HUDEP-2 (cell line): ENCODE measurements at regions not wholly inside any gene's neighbourhood (a gene's known extent, or its start where the extent isn't known, plus 50 kb on each side); places are given as distances from the start of the nearest gene placed in this dataset.
"Not testable (repeated sequence)": the region's sequence is repeated elsewhere in the genome, so short reads cannot be mapped to it uniquely, and the experiment has no call there.

ENCODE experiments used
- DNase-seq, 76 experiments: peaks; one replicate each; lab custom pipeline; 2025; ENCODE audit not compliant: unreplicated experiment in 76 of 76; lab: John Stamatoyannopoulos, UW

DNA sequence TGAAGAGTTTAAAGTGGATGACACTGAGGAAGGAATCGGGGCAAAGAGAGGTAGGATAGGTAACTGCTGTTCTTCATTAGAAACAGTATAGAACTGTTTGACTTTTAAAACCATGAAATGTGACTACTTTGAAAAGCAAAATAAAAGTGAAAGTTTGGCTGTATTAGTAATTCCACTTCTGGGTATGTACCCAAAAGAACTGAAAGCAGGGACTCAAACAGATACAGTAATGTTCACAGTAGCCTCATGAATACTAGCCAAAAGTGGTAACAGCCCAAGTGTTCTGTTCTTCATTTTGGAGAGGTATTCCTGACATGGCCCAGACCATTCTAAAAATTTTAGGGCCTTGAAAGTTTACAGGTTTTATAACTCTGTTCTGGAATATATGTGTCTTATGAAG lies 1055.4 kb downstream of the TBL1XR1 start:
- DNase-seq = no peak

DNA sequence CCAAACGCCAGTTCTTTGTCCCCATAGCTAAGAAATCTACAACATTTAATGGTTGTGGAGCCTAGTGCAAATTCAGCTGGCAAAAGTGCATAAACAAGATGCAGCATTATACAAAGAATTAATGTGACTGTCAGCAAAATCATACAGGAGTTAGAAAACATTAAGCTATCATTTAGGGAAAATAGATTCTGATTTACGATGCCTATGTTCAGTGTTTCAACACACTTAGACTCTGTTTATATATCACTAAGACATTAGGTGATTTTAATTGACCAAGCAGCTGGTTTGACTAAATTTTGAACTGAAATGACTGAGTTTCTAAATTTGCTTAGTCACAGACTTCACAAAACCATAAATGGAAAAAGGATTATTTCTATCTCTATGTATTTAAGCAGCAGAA lies 1076.8 kb downstream of the TBL1XR1 start:
- no peak for DNase-seq

DNA sequence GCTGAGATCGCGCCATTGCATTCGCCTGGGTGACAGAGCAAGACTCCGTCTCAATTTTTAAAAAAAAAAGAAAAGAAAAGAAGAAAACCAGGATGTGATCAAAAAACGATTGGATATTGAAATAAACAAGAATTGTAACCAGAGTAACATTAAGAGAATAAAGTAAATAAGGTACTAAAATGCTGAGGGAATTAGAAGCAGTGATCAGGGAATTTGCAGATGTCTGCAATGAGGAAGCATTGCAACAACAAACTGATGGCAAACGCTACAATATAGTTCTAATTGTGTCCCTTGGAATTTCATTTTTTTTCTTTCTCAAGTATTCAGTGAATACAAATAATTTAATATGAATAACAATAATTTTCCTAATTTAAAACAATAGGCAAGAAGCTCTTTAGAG lies 1077.5 kb downstream of the TBL1XR1 start:
- no peak for DNase-seq

GRCh38 chr3:176106380-176106779 lies 1090.9 kb downstream of the TBL1XR1 start:
- no peak for DNase-seq

- DNase-seq = no peak
These were observed 1100.3 kb downstream of the TBL1XR1 start for GRCh38 chr3:176097027-176097426.

- not testable (repeated sequence) for DNase-seq
These were observed 1103.4 kb downstream of the TBL1XR1 start for GRCh38 chr3:176093892-176094291.

GRCh38 chr3:176090727-176091126 lies 1106.6 kb downstream of the TBL1XR1 start:
- DNase-seq = no peak

DNA sequence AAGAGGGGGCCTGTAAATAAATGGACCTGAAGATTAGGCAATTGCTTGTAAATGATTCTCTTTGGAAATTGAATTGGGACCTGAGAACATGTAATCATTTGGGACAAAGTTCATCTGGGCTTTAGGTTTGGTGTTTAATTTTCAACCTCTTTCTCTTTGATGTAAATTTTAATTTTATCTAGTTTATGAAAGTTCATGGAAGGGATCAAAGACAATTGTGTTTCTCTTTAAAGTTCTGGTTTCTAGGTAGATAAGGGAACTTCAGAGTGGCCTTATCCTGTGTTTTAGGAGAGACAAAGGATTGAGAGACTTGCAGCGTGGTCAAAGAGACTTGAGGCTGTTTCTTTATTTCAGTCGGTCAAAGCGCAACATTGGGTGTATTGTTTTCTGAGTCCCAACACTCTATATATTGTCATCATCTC lies 1108.3 kb downstream of the TBL1XR1 start:
- DNase-seq = no peak

DNA sequence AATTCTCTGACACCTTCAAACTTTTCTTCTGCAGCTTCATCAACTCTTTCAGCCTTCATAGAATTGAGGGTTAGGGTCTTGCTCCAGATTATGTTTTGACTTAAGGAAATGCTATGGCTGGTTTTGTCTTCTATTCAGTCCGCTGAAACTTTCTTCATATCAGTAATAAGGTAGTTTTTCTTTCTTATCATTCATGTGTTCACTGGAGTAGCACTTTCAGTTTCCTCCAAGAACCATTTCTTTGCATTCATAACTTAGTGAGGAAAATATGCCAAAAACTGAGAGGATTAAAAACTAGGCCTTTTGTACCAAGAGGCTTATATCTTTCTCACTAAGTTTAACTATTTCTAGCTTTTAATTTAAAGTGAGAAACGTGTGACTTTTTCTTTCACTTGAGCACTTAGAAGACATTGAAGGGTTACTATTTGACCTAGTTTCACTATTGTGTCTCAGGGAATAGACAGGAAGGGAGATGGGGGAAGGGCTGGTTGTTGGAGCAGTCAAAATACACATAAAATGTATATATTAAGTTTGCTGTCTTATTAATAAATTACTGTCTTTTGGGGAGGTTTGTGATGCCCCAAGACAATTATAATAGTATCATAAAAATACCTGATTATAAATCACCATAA lies 1110.1 kb downstream of the TBL1XR1 start:
- no peak for DNase-seq

DNA sequence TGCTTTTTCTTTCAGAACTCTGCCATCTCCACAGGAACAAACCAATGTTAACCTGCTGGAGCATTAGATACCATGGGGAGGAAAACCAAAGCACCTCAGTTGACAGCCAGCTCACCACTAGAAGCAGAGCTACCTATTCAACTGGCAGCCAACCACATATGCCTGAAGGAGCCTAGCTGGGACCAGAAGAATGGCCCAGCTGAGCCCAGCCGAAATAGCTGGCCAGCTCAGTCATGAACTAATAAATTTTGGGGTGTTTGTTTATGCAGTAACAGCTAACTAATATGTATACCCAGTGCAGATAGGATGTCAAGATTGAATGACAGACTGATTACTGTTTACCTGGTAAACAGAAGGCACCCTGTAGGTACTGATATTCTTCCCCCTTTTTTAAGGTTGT lies 1117.5 kb downstream of the TBL1XR1 start:
- DNase-seq = no peak

DNA sequence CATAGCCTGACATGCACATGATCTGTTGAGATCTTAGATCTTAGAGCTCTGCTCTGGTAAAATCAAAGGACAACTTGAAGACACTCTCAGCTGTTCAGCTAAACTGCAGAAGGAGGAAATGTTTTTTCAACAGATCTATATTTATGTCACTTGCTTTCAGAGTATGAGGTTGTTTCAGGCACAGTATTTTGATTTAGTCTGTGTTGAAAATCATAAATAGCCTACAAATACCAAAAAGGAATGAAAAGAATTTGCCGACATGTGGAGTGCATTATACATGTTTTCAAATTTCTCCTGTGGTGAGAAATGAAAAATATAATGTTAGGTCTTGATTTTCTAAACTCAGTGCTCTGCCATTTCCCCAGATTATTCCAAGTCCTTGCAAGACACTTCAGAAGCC lies 1118.4 kb downstream of the TBL1XR1 start:
- DNase-seq = no peak

- DNase-seq = no peak
These were observed 1121.8 kb downstream of the TBL1XR1 start for GRCh38 chr3:176075491-176075890.

DNA sequence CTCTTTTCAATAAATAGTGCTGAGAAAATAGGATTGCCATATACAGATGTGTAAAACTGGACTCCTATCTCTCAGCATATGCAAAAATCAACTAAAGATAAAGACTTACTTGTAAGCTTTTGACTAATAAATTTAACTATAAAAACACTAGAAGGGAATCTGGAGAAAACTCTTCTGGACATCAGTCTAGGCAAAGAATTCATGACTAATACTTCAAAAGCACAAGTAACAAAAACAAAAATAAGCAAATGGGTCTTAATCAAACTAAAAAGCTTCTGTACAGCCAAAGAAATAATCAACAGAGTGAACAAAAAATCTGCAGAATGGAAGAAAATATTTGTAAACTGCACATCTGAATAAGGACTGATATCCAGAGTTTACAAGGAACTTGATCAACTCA lies 1122.2 kb downstream of the TBL1XR1 start:
- DNase-seq = no peak

DNA sequence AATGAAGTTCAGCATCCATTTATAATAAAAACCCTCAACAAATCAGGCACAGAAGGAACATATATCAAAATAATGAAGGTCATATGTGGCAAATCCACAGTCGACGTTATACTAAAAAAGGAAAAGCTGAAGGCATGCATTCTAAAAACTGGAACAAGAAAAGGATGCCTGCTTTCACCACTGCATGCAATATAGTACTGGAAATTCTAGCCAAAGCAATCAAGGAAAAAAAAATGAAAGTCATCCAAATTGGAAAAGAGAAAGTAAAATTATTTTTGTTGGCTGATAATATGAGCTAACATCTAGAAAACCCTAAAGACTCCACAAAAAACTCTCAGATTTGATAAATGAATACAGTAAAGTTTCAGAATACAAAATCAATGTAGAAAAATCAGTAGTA lies 1123.2 kb downstream of the TBL1XR1 start:
- DNase-seq = no peak

DNA sequence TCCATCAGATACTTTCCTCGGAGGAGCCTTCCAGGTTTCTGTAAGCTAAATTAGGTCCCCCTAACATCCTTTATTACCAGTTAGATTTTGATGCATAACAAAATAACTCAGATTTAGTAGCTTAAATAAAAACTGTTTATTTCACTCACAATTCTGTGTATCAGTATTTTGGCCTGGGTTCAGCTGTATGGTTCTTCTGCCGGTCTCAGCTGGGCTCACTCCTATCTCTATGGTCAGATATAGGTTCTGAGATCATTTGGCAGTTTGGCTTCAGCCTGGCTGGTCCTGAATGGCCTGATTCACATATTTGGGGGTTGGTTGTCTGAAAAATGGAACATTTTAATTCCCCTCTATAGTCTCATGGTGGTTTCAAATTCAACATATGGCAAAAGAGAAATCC lies 1125.3 kb downstream of the TBL1XR1 start:
- no peak for DNase-seq

- no peak for DNase-seq
These were observed 1128.5 kb downstream of the TBL1XR1 start for GRCh38 chr3:176068750-176069149.

DNA sequence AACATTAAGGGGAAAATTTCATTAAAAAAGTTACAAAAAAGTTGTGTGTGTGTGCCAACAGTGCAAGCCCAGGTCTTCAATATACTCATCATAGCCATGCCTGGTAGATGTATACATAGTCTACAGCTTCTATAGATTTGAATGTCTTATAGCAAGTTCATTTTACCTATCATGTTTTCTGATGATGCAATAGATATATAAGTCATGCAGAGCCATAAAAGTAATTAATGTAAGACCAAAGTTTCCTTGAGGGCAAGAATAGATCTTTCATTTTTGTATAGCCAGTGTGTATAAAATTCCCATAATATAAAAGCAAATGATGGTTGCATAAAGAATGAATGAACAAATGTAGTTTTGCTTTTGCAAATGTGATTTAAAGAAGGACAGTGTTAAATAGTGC lies 1138.4 kb downstream of the TBL1XR1 start:
- DNase-seq = no peak

DNA sequence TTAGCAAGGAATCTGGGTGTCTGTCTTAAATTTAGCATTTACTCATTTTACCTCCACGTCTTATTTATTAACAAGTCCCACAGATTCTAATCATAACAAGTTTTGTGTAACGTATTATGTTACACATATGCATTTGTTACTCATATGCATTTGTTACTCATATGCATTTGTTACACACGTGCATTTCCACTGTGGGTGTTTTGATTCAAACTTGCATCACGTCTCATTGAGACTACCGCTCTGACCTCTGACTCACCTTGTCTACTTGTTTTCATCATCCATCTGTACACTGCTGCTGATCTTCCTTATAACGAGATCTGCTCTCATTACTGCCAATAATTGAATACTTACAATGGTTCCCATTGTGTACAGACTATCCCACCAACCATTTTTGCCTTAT lies 1141.4 kb downstream of the TBL1XR1 start:
- no peak for DNase-seq

- no peak for DNase-seq
These were observed 1145.5 kb downstream of the TBL1XR1 start for GRCh38 chr3:176051766-176052165.

- no peak for DNase-seq
These were observed 1150.6 kb downstream of the TBL1XR1 start for GRCh38 chr3:176046703-176047102.

GRCh38 chr3:176041812-176042211 lies 1155.5 kb downstream of the TBL1XR1 start:
- no peak for DNase-seq

GRCh38 chr3:176041185-176041584 lies 1156.1 kb downstream of the TBL1XR1 start:
- DNase-seq = no peak

GRCh38 chr3:176037636-176038035 lies 1159.6 kb downstream of the TBL1XR1 start:
- no peak for DNase-seq
